Neutrophil (primary cell): ENCODE measurements at regions not wholly inside any gene's neighbourhood (a gene's known extent, or its start where the extent isn't known, plus 50 kb on each side); places are given as distances from the start of the nearest gene placed in this dataset.

Source experiments
- H3K27ac ChIP-seq: fragments of 200-600 bp; sonication (generic); 2 replicates; pipeline ENCODE4 v1.5.1; 2016; ENCODE audit warnings: mild to moderate bottlenecking, moderate library complexity
- H3K27me3 ChIP-seq: fragments of 200-600 bp; sonication (generic); 2 replicates; pipeline ENCODE4 v1.6.0; 2016; ENCODE audit warnings: mild to moderate bottlenecking
- H3K36me3 ChIP-seq: fragments of 200-600 bp; sonication (generic); 2 replicates; pipeline ENCODE4 v1.5.1; 2017
- H3K4me1 ChIP-seq, 2 experiments: fragments of 200-600 bp in 1 of 2; sonication (generic) in 1 of 2; 1 replicate in 1 of 2; 2 replicates in 1 of 2; pipeline versions ENCODE4 v1.5.1 to v1.6.1; 2013 to 2016; ENCODE audit warnings: low read depth in 1 of 2, low read length in 1 of 2, mild to moderate bottlenecking in 1 of 2, moderate library complexity in 1 of 2; ENCODE audit not compliant: control insufficient read depth in 1 of 2, insufficient read depth in 1 of 2
- H3K4me3 ChIP-seq, 2 experiments: fragments of 200-600 bp in 1 of 2; sonication (generic) in 1 of 2; 1 replicate in 1 of 2; 2 replicates in 1 of 2; pipeline ENCODE4 v1.5.1; 2013 to 2016; ENCODE audit warnings: low read depth in 1 of 2, low read length in 1 of 2, mild to moderate bottlenecking in 1 of 2, moderate library complexity in 1 of 2
- H3K9me3 ChIP-seq: fragments of 200-600 bp; sonication (generic); 2 replicates; pipeline ENCODE4 v1.5.1; 2016
- CTCF ChIP-seq: fragments of 200-600 bp; sonication (generic); IDR thresholded peaks from 2 replicates; pipeline ENCODE4 v1.5.1; 2016; ENCODE audit warnings: antibody characterized with exemption

DNA sequence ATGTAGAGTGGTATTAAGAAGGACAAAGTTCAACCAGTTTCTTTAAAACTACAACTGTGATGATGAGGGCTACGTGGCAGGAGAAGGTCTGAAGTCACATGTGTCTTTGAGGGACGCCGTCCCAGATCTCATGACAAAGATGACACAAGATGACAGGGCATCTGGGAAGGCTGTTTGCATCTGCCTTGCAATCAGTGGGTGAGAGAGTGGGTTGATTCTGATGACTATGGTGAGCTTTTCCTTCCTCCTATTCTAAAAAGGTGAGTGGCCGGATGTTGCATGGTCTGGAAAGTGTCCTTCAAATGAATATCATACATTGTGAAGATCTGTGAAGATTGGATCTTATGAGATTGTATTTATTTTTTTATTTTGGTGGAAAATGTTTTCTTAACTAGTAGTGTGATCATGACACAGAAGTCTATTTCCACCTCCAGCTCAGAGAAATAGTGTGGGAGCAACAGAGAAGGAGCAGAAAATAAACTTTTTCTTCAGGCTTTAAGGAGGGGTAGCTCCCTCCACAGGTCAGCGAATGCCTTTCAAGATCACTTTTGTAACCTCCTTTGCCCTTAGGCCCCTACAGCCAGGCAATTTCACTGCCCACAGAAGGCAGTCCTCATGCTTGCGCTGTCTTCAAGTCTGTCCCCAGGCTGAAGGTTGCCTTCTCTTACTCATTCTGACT is 76.0 kb upstream of the ATF3 start:
- Histone ChIP-seq H3K27me3 (peaks cover 29% of the 10 kb centered on the region), H3K27ac (no peak overlapping the region), H3K36me3 (no peaks in the 10 kb centered on the region), H3K4me1 (no peaks in the 10 kb centered on the region), H3K9me3 (no peaks in the 10 kb centered on the region), H3K4me3 (no peak overlapping the region)
- no peak for TF ChIP-seq CTCF

DNA sequence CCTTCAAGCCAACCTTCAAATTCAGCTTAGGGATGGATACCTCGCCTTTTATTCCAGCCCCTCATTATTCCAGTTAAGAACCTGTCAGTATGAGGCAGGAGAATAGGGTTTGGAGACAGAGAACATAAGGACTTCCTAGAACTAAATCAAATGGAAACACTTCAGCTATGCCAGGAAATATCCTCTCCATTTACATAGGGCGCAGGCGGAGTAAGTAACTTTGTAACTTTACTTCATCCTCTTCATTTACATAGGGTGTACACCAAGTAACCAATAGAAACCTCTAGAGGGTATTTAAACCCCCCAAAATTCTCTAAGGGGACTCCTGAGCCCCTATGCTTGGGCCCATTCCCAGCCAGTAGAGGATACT is 75.4 kb upstream of the ATF3 start:
- Histone ChIP-seq H3K4me3 (no peak overlapping the region), H3K4me1 (no peaks in the 10 kb centered on the region), H3K9me3 (no peaks in the 10 kb centered on the region), H3K27me3 (peaks cover 29% of the 10 kb centered on the region), H3K27ac (no peak overlapping the region), H3K36me3 (no peaks in the 10 kb centered on the region)
- no peak for TF ChIP-seq CTCF

GRCh38 chr1:212536586-212536985 is 72.0 kb upstream of the ATF3 start:
- Histone ChIP-seq H3K27me3 (peaks cover 17% of the 10 kb centered on the region), H3K9me3 (no peaks in the 10 kb centered on the region), H3K4me3 (no peak overlapping the region), H3K36me3 (no peaks in the 10 kb centered on the region), H3K27ac (no peak overlapping the region), H3K4me1 (no peaks in the 10 kb centered on the region)
- TF ChIP-seq CTCF, result no peak

- Histone ChIP-seq H3K9me3 (no peaks in the 10 kb centered on the region), H3K27me3 (peaks cover 17% of the 10 kb centered on the region), H3K27ac (no peak overlapping the region), H3K36me3 (no peaks in the 10 kb centered on the region), H3K4me1 (no peaks in the 10 kb centered on the region), H3K4me3 (no peak overlapping the region)
- TF ChIP-seq CTCF, result no peak
These were observed 71.0 kb upstream of the ATF3 start for GRCh38 chr1:212537610-212538009.

GRCh38 chr1:212539737-212540430 is 68.7 kb upstream of the ATF3 start:
- Histone ChIP-seq H3K9me3 (no peaks in the 10 kb centered on the region), H3K27me3 (peaks cover 5% of the 10 kb centered on the region), H3K4me1 (no peaks in the 10 kb centered on the region), H3K36me3 (no peaks in the 10 kb centered on the region), H3K27ac (no peak overlapping the region), H3K4me3 (no peak overlapping the region)
- no peak for TF ChIP-seq CTCF
